Coronary artery (tissue), 2 donors: ENCODE measurements at regions not wholly inside any gene's neighbourhood (a gene's known extent, or its start where the extent isn't known, plus 50 kb on each side); places are given as distances from the start of the nearest gene placed in this dataset.

ENCODE experiments used
- DNase-seq: peaks from one replicate; pipeline ENCODE4 v3.0.0-alpha.2; 2017; ENCODE audit warnings: low spot score
- H3K27ac ChIP-seq, 2 donors: fragments of 200-600 bp; sonication (generic); one replicate each; pipeline ENCODE4 v1.5.1; 2016 to 2019
- H3K4me3 ChIP-seq: fragments of 200-600 bp; sonication (generic); 2 replicates; pipeline ENCODE4 v1.5.1; 2016; ENCODE audit warnings: mild to moderate bottlenecking, moderate library complexity
- TF ChIP-seq, protein P1 (sequence below): fragments of 200-600 bp; sonication (generic); IDR thresholded peaks from one replicate; pipeline ENCODE4 v1.5.1; 2019; ENCODE audit warnings: antibody characterized with exemption

DNA sequence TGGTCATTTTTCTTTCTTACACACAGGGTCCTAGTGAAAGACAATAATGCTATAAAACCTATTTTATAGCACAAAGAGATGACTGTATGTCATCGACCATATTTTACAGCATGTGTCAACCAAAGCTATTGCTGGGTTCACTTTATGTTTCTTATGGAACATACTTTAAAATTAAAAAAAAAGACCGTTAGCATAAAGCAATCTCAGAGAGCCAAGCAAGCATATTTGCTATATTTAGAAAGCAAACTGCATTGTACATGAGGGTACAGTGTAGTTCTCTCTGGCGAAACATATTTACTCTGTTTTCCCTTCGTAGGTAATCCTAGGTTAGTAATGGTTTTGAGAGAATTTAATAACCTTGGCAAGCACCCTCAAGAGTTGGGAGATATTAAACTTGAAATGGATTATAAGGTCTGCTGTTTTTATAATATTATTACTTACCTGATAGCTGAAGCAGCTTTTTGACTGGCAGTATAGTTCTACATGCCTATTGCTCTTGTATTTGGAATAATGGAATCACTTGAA lies 244.2 kb upstream of the POM121L12 start:
- DNase-seq = no peak
- TF ChIP-seq, protein P1, sequence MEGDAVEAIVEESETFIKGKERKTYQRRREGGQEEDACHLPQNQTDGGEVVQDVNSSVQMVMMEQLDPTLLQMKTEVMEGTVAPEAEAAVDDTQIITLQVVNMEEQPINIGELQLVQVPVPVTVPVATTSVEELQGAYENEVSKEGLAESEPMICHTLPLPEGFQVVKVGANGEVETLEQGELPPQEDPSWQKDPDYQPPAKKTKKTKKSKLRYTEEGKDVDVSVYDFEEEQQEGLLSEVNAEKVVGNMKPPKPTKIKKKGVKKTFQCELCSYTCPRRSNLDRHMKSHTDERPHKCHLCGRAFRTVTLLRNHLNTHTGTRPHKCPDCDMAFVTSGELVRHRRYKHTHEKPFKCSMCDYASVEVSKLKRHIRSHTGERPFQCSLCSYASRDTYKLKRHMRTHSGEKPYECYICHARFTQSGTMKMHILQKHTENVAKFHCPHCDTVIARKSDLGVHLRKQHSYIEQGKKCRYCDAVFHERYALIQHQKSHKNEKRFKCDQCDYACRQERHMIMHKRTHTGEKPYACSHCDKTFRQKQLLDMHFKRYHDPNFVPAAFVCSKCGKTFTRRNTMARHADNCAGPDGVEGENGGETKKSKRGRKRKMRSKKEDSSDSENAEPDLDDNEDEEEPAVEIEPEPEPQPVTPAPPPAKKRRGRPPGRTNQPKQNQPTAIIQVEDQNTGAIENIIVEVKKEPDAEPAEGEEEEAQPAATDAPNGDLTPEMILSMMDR = no peak
- H3K4me3 ChIP-seq = no peak overlapping the region

DNA sequence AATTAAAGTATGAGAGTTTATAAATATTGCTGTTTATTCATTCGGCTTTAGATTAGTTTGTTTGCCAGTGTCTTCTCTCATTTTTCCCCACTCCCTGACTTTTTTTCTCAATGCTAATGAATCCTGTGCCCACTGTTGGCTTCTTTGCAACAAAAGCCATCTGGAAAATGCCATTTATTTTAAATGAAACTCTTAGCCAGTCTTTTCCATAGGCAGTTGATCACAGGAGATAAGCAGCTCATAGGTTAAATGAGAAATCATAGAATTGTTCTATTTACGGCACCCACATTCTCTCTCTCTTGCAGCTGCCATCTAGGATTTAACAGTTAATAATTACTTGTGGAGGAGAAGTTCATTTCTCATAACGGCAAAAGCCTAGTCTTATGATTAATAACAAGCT lies 249.3 kb upstream of the POM121L12 start:
- TF ChIP-seq, protein P1 = no peak
- no peak for DNase-seq
- Histone ChIP-seq H3K4me3 (no peak overlapping the region), H3K27ac (no peak overlapping the region)

More for the DNA sequence above, 244.2 kb upstream of the POM121L12 start:
- H3K27ac ChIP-seq = no peak overlapping the region

DNA sequence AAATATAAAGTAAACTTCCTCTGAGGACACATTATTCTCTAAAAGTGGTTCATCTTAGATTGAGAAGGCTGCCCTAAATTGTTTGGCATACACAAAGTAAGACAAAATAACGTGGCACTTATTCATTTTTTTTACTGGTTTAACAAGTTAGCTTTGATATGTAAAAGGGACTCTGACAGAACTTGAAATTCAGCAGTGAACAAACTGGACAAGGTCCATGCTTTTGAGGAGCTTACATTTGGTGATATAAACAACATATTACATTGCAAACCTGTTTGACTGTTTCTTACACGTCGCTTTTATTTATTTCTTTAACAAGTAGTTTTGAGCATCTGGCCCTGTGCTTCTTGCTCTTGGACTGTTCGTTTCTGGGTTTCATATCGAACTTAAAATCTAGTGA lies 253.1 kb upstream of the POM121L12 start:
- no peak overlapping the region for H3K4me3 ChIP-seq
- DNase-seq = no peak
- TF ChIP-seq, protein P1 = no peak
- H3K27ac ChIP-seq = no peak overlapping the region

DNA sequence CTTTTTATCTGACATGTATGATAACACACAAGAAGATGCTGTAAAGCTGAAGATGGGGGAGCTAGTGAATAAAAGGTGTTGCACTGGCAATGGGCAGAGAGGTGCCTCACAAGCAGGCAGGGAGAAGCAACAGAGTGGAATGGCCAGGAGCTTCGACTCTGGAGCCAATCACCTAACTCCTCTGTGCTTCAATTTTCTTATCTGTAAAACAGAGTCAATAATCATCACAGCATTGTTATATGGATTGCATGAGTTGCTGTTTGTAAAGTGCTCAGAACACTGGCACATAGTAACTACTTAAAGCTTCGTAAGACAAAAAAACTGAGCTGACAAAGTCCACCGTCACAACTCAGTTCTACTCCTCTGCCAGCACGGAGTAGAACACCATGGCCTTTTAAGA lies 254.2 kb upstream of the POM121L12 start:
- no peak for DNase-seq
- no peak overlapping the region for H3K27ac ChIP-seq
- no peak overlapping the region for H3K4me3 ChIP-seq
- TF ChIP-seq, protein P1 = no peak

DNA sequence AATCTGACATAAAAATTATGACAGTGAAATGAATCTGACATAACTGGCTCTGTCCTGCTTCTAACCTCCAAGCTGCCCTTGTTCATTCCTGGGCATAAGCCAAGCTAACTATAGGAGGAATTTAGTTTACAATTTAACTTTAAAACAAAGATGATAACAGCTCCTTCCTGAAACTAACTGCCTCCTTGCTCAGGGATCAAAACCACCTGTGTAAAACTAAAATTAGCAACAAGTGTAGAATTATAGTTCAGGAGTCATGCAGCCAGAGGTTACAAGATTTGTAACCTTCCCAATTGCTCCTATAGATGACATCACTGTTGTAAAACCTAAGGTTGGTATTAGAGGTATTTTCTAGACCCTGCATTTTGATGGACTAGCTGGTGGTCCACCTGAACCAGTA lies 256.4 kb upstream of the POM121L12 start:
- DNase-seq = no peak
- TF ChIP-seq, protein P1 = no peak

DNA sequence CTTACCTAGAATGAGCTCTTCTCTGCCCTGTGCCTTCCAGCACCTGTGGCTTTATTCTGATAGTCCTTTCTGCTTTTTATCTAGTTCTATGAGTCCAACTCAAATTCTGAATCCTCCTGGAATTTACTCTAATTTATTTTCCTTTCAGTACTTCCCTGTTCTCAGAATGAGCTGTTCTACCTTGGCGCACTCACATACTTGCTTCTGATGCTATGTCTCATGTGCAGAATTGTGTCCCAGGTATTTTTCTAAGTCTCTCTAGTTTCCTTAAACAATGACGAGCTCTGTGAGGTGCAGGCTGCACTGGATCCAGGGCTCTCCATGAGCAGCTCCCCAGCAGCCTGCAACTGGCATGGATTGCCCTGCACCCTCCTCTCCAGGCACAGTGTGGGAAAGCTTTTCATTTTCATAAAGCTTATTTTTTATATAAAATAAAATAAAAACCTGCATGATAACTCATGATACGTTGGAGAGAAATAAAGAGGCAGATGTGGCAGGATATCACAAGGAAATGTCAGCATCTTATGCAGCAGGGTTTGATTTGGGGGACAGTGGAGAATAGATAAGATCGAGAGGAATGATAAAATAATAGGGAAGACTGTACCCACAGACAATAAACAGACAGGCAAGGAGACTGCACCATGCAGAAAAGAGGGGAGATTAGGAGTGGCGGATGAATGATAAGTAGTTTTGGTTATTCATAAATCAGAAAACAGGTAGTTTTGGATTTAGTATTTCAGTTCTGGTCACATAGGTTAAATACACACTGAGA lies 258.2 kb upstream of the POM121L12 start:
- no peak overlapping the region for H3K4me3 ChIP-seq
- no peak for DNase-seq
- H3K27ac ChIP-seq = no peak overlapping the region
- TF ChIP-seq, protein P1 = no peak

More for the DNA sequence above, 256.4 kb upstream of the POM121L12 start:
- Histone ChIP-seq H3K27ac (no peak overlapping the region), H3K4me3 (no peak overlapping the region)

DNA sequence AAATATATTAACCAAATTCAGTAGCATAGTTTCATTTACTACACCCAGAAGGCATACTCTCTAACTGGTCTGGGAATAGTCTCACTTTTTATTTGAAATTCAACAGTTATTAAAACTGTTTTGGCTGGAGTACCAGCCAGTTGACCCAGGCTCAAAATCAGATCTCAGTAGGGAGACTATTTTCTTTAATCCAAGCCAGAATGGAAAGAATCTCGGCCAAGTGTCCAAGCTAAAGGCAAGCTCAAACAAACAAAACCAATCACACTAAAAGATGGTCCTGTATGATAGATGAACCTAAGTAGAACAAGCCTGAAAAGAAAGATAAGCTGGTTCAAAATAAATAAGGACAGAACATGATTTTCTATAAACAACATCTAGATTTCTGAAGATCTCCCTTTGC lies 259.6 kb upstream of the POM121L12 start:
- Histone ChIP-seq H3K4me3 (no peak overlapping the region), H3K27ac (no peak overlapping the region)
- TF ChIP-seq, protein P1 = no peak
- DNase-seq = no peak
